H9 (cell line): ENCODE measurements at regions not wholly inside any gene's neighbourhood (a gene's known extent, or its start where the extent isn't known, plus 50 kb on each side); places are given as distances from the start of the nearest gene placed in this dataset.

ENCODE experiments used
- DNase-seq: peaks from one replicate; pipeline ENCODE4 v3.0.0-alpha.2; 2017
- H2AFZ ChIP-seq: one replicate; pipeline ENCODE4 v1.6.1; 2013; ENCODE audit warnings: mild to moderate bottlenecking, low read length, control low read depth, moderate library complexity
- H2AK5ac ChIP-seq: 2 replicates; pipeline ENCODE4 v1.6.1; 2013; ENCODE audit warnings: low read length, control low read depth, mixed read lengths; ENCODE audit not compliant: insufficient read length
- H2BK120ac ChIP-seq: one replicate; pipeline ENCODE4 v1.6.1; 2013; ENCODE audit warnings: low read depth, mild to moderate bottlenecking, low read length, control low read depth, inconsistent platforms; ENCODE audit not compliant: poor library complexity, severe bottlenecking
- H2BK12ac ChIP-seq: 2 replicates; pipeline ENCODE4 v1.6.1; 2013; ENCODE audit warnings: low read length, control low read depth, mixed read lengths, low read depth; ENCODE audit not compliant: insufficient read length
- H2BK15ac ChIP-seq: 2 replicates; pipeline ENCODE4 v1.6.1; 2013; ENCODE audit warnings: low read depth, low read length, control low read depth
- H2BK20ac ChIP-seq: one replicate; pipeline ENCODE4 v1.6.1; 2013; ENCODE audit warnings: low read depth, mild to moderate bottlenecking, low read length, control low read depth, inconsistent platforms; ENCODE audit not compliant: poor library complexity, severe bottlenecking
- H2BK5ac ChIP-seq: 2 replicates; pipeline ENCODE4 v1.6.1; 2013; ENCODE audit warnings: low read length, control low read depth, mixed read lengths; ENCODE audit not compliant: insufficient read length
- H3K14ac ChIP-seq: 2 replicates; pipeline ENCODE4 v1.6.1; 2013; ENCODE audit warnings: low read length, control low read depth; ENCODE audit not compliant: insufficient read depth
- H3K18ac ChIP-seq: 2 replicates; pipeline ENCODE4 v1.6.1; 2013; ENCODE audit warnings: low read depth, mild to moderate bottlenecking, mixed read lengths, low read length, control low read depth; ENCODE audit not compliant: insufficient read length
- H3K23ac ChIP-seq: 2 replicates; pipeline ENCODE4 v1.6.1; 2013; ENCODE audit warnings: low read length, control low read depth, mixed read lengths, low read depth; ENCODE audit not compliant: insufficient read length
- H3K23me2 ChIP-seq: 2 replicates; pipeline ENCODE4 v1.6.1; 2013; ENCODE audit warnings: low read depth, mild to moderate bottlenecking, mixed read lengths, low read length, control low read depth; ENCODE audit not compliant: insufficient read length, poor library complexity, severe bottlenecking
- H3K27ac ChIP-seq: 2 replicates; pipeline ENCODE4 v1.5.1; 2013; ENCODE audit warnings: low read length, control low read depth, mixed read lengths, low read depth; ENCODE audit not compliant: insufficient read length
- H3K27me3 ChIP-seq: 2 replicates; pipeline ENCODE4 v1.6.1; 2013; ENCODE audit warnings: low read length, control low read depth, inconsistent platforms; ENCODE audit not compliant: insufficient read depth
- H3K4ac ChIP-seq: 2 replicates; pipeline ENCODE4 v1.6.1; 2013; ENCODE audit warnings: low read depth, mild to moderate bottlenecking, control low read depth, inconsistent platforms, low read length, moderate library complexity
- H3K4me1 ChIP-seq: 2 replicates; pipeline ENCODE4 v1.6.1; 2013; ENCODE audit warnings: low read length, control low read depth, inconsistent platforms; ENCODE audit not compliant: insufficient read depth
- H3K4me2 ChIP-seq: 2 replicates; pipeline ENCODE4 v1.6.1; 2013; ENCODE audit warnings: low read length, control low read depth, mixed read lengths; ENCODE audit not compliant: insufficient read length, insufficient read depth
- H3K56ac ChIP-seq: 2 replicates; pipeline ENCODE4 v1.6.1; 2013; ENCODE audit warnings: low read depth, mild to moderate bottlenecking, mixed read lengths, low read length, control low read depth; ENCODE audit not compliant: insufficient read length
- H3K79me1 ChIP-seq: 2 replicates; pipeline ENCODE4 v1.6.1; 2013; ENCODE audit warnings: low read depth, mild to moderate bottlenecking, moderate library complexity, low read length, control low read depth, inconsistent platforms; ENCODE audit not compliant: insufficient read depth, poor library complexity, severe bottlenecking
- H3K79me2 ChIP-seq: 2 replicates; pipeline ENCODE4 v1.6.1; 2013; ENCODE audit warnings: low read length, control low read depth, inconsistent platforms; ENCODE audit not compliant: insufficient read depth
- H3K9ac ChIP-seq: 2 replicates; pipeline ENCODE4 v1.6.1; 2013; ENCODE audit warnings: low read length, control low read depth, mixed read lengths; ENCODE audit not compliant: insufficient read length; ENCODE audit errors: extremely low read depth
- H3K9me3 ChIP-seq: one replicate; pipeline ENCODE4 v1.6.1; 2013; ENCODE audit warnings: low read depth, low read length, inconsistent platforms; ENCODE audit not compliant: control insufficient read depth
- H3T11ph ChIP-seq: one replicate; pipeline ENCODE4 v1.6.1; 2013; ENCODE audit warnings: mild to moderate bottlenecking, low read length, control low read depth, inconsistent platforms
- H4K20me1 ChIP-seq: one replicate; pipeline ENCODE4 v1.6.1; 2013; ENCODE audit not compliant: control insufficient read depth, insufficient read length, insufficient read depth
- H4K5ac ChIP-seq: 2 replicates; pipeline ENCODE4 v1.6.1; 2013; ENCODE audit warnings: low read depth, mild to moderate bottlenecking, mixed read lengths, low read length, control low read depth; ENCODE audit not compliant: insufficient read length
- H4K8ac ChIP-seq: replicated peaks from 2 replicates; pipeline ENCODE4 v1.6.1; 2013; ENCODE audit warnings: low read length, control low read depth, mixed read lengths, low read depth; ENCODE audit not compliant: insufficient read length
- H4K91ac ChIP-seq: 2 replicates; pipeline ENCODE4 v1.6.1; 2013; ENCODE audit warnings: low read depth, mild to moderate bottlenecking, moderate library complexity, mixed read lengths, low read length, control low read depth; ENCODE audit not compliant: insufficient read length
- H3K27ac Mint-ChIP-seq, 3 experiments: 2 replicates in 2 of 3; 3 replicates in 1 of 3; pipeline ENCODE4 v1.8.0; 2020 to 2021; ENCODE audit warnings: mixed read lengths in 3 of 3, mild to moderate bottlenecking in 1 of 3, moderate library complexity in 1 of 3
- H3K27me3 Mint-ChIP-seq: 2 replicates; pipeline ENCODE4 v1.8.0; 2021; ENCODE audit warnings: low read depth, mild to moderate bottlenecking, moderate library complexity, mixed read lengths
- H3K36me3 Mint-ChIP-seq, 3 experiments: 2 replicates in 2 of 3; 3 replicates in 1 of 3; pipeline ENCODE4 v1.8.0; 2020 to 2021; ENCODE audit warnings: low read depth in 3 of 3, mixed read lengths in 3 of 3; ENCODE audit not compliant: insufficient read depth in 1 of 3
- H3K4me1 Mint-ChIP-seq, 2 experiments: 2 replicates each; pipeline ENCODE4 v1.8.0; 2020; ENCODE audit warnings: mixed read lengths in 2 of 2
- H3K4me3 Mint-ChIP-seq, 2 experiments: 2 replicates in 1 of 2; 3 replicates in 1 of 2; pipeline ENCODE4 v1.8.0; 2020 to 2021; ENCODE audit warnings: mild to moderate bottlenecking in 2 of 2, mixed read lengths in 2 of 2, moderate library complexity in 1 of 2
- H3K9me3 Mint-ChIP-seq, 2 experiments: 2 replicates in 1 of 2; 3 replicates in 1 of 2; pipeline ENCODE4 v1.8.0; 2020; ENCODE audit warnings: mild to moderate bottlenecking in 2 of 2, mixed read lengths in 2 of 2, moderate library complexity in 1 of 2
- WGBS: extraction: QIAGEN DNeasy Blood & Tissue Kit; methylation state at CpG from one replicate; pipeline ENCODE4 v1.1.7; 2013; ENCODE audit warnings: missing lambda C conversion rate, low lambda C conversion rate, mixed read lengths; ENCODE audit not compliant: insufficient read length; ENCODE audit errors: extremely low coverage; 5-methylcytosine and 5-hydroxymethylcytosine counted together
- TF ChIP-seq, protein P1 (sequence below): fragments of 200-600 bp; sonication (generic); conservative IDR thresholded peaks from 3 replicates; pipeline ENCODE4 v1.8.0; 2021; ENCODE audit warnings: antibody characterized with exemption, mild to moderate bottlenecking

DNA sequence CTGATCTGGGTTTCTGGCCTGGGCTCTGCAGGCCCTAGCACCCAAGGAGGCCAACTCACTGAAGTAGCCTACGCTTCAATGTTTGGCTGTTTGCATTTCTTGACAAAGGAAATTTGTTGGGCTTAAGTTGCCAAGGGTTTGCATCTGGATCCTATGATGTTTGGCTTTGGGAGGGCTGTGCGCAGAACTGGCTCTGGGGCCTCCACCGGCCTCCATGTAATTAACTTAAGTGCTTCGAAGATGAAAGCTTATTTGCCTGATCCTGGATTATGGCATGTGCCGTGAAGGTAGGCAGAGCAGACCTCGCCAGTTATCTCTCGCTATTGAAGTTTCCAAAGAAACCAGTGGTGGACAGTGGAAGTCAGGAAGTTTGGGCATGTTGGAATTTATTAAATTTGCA lies 124.3 kb upstream of the STX18 start:
- Histone ChIP-seq H3K9ac (no peak overlapping the region), H2AK5ac (no peak overlapping the region), H3T11ph (no peak overlapping the region), H2BK12ac (peak overlapping the region; percentile 64), H3K4me1 (peaks cover 15% of the 10 kb centered on the region; the same call in 1 of the 2 replicates), H4K20me1 (no peaks in the 10 kb centered on the region), H4K91ac (no peak overlapping the region), H2BK15ac (no peak overlapping the region), H3K4ac (no peak overlapping the region), H3K27me3 (no peaks in the 10 kb centered on the region), H3K27ac (no peak overlapping the region), H3K4me2 (no peak overlapping the region), H2BK5ac (no peak overlapping the region), H3K56ac (no peak overlapping the region), H3K79me2 (no peaks in the 10 kb centered on the region), H2AFZ (no peak overlapping the region), H2BK20ac (no peak overlapping the region), H3K14ac (no peak overlapping the region), H2BK120ac (no peak overlapping the region), H4K5ac (no peak overlapping the region), H4K8ac (no peak overlapping the region), H3K23ac (no peak overlapping the region), H3K79me1 (no peaks in the 10 kb centered on the region), H3K18ac (no peak overlapping the region), H3K9me3 (no peaks in the 10 kb centered on the region), H3K23me2 (peaks cover 3% of the 10 kb centered on the region)
- Mint-ChIP-seq H3K4me3 (peak overlapping the region; percentile 14 to 22; a peak in 2 of 5 replicates), H3K27ac (peak overlapping the region in 1 of 3 experiments; percentile 30; a peak in 2 of 7 replicates), H3K36me3 (peaks cover 0 to 3% (median 0%) of the 10 kb centered on the region in 3 experiments; a peak in 2 of 7 replicates), H3K4me1 (peaks cover 52 to 60% of the 10 kb centered on the region in 2 experiments), H3K9me3 (no peaks in the 10 kb centered on the region; a peak in 1 of 5 replicates), H3K27me3 (peaks cover 2% of the 10 kb centered on the region; the same call in 1 of the 2 replicates)
- TF ChIP-seq, protein P1, sequence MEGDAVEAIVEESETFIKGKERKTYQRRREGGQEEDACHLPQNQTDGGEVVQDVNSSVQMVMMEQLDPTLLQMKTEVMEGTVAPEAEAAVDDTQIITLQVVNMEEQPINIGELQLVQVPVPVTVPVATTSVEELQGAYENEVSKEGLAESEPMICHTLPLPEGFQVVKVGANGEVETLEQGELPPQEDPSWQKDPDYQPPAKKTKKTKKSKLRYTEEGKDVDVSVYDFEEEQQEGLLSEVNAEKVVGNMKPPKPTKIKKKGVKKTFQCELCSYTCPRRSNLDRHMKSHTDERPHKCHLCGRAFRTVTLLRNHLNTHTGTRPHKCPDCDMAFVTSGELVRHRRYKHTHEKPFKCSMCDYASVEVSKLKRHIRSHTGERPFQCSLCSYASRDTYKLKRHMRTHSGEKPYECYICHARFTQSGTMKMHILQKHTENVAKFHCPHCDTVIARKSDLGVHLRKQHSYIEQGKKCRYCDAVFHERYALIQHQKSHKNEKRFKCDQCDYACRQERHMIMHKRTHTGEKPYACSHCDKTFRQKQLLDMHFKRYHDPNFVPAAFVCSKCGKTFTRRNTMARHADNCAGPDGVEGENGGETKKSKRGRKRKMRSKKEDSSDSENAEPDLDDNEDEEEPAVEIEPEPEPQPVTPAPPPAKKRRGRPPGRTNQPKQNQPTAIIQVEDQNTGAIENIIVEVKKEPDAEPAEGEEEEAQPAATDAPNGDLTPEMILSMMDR = no peak
- WGBS = no CpG with 5 or more reads among the region's 7 CpGs
- DNase-seq = no peak
